ENCODE measurements at regions not wholly inside any gene's neighbourhood (a gene's known extent, or its start where the extent isn't known, plus 50 kb on each side); places are given as distances from the start of the nearest gene placed in this dataset.
A peak's percentile ranks its signal among the peaks of the same experiment; 100 is the strongest.
"Not testable (repeated sequence)": the region's sequence is repeated elsewhere in the genome, so short reads cannot be mapped to it uniquely, and the experiment has no call there.

DNA sequence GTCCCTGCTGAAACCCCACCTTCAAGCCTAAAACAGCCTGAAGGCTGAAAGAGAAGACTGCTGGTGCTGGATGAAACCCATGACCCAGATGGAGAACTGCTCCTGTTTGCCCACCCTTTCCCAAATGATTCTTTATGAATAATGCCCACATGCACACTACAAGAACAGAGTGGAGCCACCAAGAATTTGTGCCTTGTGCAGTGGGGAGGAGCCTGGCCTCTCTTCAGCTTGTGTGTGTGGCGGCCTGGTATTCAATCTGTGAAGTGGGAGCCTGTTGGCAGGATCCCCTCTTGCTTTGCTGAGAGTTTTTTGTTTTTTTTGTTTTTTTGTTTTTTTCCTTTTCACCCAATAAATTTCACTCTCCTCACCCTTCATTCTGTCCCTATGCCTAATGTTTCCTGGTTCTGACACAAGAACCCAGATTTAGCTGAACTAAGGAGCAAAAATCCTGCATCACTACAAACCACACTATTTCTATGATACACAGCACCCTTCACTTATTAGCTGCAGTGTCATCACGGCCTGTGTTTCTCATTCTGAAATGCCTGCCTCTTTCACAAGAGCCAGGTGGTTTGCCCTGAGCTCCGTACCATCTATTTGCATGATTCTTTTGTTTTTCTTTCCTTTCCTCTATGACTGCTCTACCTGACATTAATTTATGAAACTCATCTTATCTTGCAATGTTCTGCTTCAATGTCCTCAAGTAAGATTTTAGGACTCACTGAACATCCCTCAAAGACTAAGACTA is 585.5 kb upstream of the ATXN7L3B start:
- no peak for DNase-seq (ENCODE audit: low read depth)

DNA sequence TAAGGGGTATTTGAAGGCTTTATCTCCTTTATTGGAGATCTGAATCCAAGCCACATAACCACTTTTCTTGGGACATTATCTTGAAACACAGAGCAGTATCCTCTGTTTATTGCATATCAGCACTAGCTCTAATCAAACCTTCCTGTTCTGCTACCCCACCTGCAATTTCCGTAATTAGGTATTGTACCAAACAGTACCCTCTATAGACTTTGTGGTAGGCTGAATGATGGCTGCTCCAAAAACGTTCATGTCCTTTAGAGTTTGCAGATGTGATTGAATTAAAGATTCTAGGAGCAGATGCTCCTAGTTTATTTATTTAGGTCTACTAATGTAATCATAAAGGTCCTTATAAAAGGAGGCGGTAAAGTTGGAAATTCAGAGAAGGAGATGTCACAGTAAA is 573.0 kb upstream of the ATXN7L3B start:
- DNase-seq (ENCODE audit: low read depth): no peak

DNA sequence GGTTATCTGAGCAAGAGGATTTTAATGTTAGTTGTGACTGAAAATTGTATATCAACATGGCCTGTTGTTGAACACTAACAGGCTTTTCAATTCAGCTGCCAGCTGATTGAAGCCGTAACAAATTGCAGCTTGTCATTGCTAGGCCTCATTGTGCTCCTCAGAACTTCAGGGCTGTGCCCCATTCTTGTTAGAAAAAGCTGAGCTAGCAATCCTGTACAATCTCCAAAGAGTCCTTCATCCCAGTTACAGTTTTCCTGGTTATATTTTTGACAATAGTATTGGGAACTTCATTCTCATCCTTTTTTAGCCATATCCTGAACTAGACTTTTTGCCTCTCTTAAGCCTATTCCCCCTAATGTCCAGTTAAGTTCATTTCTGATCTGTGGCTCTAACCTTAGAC is 564.1 kb upstream of the ATXN7L3B start:
- no peak for DNase-seq (ENCODE audit: low read depth)

DNA sequence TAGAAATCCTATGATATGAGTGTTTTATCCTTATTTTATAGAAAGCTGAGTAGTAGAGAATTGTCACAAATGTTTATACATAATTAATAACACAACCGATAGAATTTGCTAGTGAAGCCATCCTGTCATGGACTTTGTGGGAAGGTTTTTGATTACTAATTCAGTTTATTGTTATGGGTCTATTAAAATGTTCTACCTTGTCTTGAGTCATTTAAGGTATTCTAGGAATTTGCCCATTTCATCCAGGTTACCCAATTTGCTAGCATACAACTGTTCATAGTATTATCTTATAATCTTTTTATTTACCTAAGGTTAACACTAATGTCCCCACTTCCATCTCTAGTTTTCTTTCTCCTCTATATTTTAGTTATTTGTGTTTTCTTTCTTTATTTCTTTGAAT is 553.1 kb upstream of the ATXN7L3B start:
- no peak for DNase-seq (ENCODE audit: low read depth)

DNA sequence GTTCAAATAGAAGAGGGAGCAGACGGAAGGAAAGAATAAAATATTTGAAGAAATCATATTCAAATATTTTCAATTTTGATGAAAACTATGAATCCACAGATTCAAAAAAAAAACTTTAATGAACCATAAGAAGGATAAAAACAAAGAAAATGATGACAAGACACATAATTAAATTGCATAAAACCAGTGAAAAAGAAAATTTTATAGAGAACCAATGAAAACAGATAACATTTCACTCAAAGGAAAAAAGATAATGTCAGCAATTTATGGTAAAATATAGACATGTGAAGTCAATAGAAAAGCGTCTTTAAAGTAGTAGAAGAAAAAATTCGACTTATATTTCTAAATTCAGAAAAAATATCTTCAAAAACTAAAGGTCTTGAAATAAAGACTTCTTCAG is 546.5 kb upstream of the ATXN7L3B start:
- DNase-seq (ENCODE audit: low read depth): no peak

DNA sequence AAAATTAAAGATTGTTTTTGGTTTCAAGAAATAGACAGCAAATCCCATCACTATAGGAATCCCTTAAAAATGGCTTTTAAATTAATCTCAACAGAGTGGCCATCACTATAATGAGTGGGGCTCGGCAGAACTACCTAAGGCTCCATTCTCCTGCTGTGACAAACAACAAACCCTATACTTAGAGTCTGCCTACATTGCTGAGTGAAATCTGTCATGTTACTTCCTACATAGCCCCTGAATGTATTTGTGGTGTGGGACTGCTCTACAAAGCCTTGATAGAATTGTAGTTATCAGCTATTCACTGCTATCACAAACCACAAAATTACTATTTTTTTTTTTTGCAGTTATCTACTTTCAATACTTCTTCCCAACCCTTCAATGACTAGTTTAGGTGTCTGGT is 538.7 kb upstream of the ATXN7L3B start:
- DNase-seq (ENCODE audit: low read depth): no peak

DNA sequence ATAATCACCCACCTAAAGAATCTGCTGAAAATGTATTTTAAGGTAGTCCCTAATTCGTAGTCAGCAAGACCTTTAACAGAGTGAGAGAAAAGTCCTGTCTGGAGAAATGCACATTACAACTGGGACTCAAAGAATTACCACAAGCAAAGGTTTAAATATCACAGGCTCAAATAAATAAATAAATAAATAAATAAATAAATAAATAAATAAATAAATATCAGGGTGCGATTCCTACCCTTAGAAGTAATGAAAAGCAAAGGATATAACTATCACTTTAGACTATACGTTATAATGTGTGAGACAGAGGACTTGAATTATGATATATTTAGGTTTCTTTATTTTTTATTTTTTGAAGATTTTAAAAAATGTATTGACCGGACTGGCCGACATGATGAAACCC is 522.5 kb upstream of the ATXN7L3B start:
- DNase-seq (ENCODE audit: low read depth): no peak

DNA sequence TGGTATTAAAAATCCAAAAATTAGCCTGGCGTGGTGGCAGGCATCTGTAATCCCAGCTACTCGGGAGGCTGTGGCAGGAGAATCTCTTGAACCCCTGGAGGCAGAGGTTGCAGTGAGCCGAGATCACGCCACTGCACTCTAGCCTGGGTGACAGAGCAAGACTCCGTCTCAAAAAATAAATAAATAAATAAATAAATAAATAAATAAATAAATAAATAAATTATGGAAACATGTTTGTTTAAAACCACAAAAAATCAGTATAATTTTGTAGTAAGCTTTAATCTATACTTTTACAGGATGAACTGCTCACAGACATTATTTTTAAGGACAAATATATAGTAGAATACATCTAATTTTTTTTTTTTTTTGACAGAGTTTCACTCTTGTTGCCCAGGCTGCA is 521.3 kb upstream of the ATXN7L3B start:
- DNase-seq (ENCODE audit: low read depth): not testable (repeated sequence)

DNA sequence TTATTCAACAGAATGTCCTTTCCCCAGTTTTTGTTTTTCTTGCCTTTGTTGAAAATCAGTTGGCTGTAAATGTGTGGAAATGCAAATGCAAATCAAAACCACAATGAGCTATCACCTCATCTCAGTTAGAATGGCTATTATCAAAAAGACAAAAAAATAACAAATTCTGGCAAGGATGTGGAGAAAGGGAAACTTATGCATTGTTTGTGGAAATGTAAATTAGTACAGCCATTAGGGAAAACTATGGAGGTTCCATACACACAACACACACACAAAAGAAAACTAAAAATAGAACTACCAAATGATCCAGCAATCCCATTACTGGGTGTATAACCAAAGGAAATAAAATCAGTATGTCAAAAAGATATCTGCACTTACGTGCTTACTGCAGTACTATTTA is 518.8 kb upstream of the ATXN7L3B start:
- DNase-seq (ENCODE audit: low read depth): no peak

DNA sequence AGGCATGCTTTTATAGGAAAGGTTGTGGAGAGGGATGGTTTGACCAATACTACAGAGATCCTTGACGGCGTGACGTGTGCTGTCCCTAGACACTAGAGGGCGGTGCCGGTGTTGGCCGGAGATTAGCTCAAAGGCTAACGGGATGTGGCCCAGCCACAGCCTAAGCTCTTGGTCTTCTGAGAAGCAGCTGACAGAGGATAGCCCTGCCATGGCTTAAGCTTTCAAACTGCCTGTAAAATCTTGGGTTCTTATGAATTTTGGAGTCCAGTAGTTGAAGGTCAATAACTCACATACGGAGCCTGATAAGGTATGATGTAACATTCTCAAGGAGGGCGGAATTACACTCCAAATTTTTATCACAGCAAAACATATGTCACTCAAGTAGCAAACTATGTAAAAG is 515.7 kb upstream of the ATXN7L3B start:
- peak; percentile 3 for DNase-seq (ENCODE audit: low read depth)

DNA sequence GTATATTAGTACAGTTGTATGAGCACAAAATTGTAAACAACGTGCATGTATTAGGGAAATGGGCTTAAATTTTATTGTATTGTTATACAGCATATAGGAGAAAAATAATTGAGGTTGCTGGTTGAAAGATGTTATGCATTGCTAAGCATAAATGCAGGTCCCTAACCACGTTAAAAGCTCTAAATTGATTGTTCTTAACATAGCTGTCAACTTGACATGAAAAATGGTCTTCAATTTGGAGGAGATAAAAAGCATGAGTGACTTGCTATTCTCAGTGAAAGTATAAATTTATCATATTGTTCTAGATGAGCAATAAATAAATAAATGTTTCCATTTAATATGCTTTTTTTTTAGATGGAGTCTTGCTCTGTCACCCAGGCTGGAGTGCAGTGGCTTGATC is 506.6 kb upstream of the ATXN7L3B start:
- no peak for DNase-seq (ENCODE audit: low read depth)

DNA sequence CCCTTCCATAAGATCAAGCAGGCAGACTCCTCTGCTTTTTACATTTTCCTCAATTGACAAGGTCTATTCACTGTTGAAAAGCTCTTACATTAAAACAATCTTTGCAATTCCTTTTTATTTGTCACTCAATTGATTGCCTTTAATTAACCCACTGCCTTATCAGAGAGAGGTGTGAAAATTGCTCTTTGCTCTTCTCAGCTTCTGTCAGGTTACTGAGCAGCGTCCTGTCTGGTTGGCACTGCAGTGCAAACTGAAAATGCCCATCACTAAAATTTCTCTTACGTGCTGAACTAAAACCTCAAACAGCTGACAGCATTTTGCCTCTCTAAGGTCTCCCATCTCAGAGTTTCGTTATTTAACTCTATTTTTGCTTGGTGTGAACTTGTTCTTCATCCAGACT is 504.1 kb upstream of the ATXN7L3B start:
- DNase-seq (ENCODE audit: low read depth): no peak

DNA sequence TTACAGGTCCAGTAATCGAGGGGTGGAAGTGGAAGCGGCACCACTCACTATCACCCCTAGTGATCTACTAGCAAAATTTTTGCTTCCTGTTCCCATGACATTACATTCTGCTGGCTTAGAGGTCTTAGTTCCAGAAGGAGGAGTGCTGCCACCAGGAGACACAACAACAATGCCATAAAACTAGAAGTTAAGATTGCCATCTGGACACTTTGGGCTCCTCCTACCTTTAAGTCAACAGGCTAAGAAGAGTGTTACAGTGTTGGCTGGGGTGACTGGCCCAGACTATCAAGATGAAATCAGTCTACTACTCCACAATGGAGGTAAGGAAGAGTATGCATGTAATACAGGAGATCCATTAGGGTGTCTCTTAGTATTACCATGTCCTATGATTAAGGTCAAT is 498.5 kb upstream of the ATXN7L3B start:
- DNase-seq (ENCODE audit: low read depth): not testable (repeated sequence)

DNA sequence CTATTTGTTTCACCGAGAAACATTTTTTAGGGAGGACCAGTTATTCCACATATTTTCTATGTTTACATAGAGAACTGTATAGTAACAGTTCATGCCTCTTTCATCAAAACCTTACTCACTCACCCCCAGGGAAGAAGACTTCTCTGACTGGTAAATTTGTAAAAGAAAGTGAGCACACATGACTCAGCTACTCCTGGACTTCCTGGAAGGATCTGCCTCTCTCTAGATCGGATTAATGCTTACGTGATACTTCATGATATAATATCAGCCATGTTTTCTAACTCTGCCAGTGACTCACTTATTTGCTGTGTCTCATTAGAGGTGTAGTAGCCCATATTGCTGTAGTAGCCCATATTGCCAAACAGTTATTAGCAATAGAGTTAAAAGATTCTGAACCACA is 494.3 kb upstream of the ATXN7L3B start:
- DNase-seq (ENCODE audit: low read depth): no peak

DNA sequence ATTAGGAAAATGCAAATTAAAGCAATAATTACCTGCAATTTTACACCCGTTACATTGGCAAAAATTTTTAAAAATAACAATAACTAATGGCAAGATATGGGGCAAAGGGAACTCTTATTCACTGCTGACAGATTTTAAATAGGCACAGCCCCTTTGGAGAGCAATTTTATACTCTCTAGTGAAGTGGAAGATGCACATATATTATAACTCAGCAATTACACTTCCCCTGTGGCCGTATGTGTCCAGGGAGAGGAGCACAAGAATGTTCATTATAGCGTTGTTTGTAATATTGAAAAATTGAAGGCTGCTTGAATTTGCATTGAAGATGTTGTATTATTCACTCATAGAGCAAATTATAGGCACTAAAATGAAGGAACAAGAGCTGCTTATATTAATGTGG is 488.3 kb upstream of the ATXN7L3B start:
- DNase-seq (ENCODE audit: low read depth): no peak

DNA sequence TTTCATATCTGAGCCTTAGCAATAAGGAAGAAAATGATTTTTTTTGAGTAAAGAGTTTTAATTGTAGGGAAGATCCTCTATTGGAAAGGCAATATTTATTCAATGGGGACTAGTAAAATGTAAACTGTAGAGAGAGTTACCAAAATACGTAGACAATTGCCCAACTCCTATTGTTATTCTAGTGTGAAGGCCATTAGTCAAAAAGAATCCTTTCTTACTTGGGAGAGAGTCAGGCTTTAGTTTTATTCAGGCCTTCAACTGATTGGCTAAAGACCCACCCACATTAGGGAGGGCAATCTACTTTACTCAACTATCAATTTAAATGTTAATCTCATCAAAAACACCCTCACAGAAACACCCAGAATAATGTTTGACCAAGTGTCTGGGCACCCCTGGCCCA is 485.8 kb upstream of the ATXN7L3B start:
- no peak for DNase-seq (ENCODE audit: low read depth)

DNA sequence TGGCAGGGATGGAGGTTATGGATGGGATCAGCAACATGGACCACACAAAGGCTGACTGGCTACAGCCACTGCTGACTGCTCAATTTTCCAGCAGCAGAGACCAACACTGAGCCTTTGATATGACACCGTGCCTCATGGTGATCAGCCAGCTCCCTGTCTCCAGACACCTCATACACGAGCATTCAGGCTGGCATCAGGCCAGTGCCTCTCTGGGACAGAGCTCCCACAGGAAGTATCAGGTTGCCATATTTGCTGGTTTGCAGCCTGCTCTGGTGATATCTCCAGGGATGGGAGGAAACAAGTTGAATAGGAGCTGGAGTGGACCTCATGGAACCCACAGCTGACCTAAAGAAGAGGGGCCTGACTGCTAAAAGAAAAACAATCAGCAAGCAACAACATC is 471.2 kb upstream of the ATXN7L3B start:
- no peak for DNase-seq (ENCODE audit: low read depth)

DNA sequence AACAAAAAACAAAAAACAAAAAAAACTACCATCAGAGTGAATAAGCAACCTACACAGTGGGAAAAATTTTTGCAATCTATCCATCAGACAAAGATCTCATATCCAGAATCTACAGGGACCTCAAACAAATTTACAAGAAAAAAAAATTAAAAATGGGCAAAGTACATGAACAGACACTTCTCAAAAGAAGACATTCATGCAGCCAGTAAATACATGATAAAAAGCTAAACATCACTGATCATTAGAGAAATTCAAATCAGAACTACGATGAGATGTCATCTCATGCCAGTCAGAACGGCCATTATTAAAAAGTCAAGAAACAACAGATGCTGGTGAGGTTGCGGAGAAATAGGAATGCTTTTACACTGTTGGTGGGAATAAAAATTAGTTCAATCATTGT is 466.5 kb upstream of the ATXN7L3B start:
- no peak for DNase-seq (ENCODE audit: low read depth)

DNA sequence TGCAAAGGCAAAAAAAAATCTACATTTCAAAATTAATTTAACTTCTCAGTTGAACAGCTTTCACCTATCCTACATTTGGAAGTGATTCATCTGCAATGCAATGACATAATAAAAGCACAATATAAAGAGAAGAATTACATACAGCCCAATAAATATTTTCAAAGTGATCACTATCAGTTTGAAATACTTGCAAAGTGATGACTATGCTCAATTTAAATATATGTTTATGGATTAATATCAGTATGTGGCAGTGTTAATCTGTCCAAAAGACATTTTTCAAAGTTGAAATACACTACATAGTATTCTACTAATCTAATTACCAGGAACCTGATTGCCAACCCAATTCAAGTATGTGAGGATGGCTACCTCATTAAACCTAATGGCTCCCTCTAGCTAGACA is 460.7 kb upstream of the ATXN7L3B start:
- no peak for DNase-seq (ENCODE audit: low read depth)

DNA sequence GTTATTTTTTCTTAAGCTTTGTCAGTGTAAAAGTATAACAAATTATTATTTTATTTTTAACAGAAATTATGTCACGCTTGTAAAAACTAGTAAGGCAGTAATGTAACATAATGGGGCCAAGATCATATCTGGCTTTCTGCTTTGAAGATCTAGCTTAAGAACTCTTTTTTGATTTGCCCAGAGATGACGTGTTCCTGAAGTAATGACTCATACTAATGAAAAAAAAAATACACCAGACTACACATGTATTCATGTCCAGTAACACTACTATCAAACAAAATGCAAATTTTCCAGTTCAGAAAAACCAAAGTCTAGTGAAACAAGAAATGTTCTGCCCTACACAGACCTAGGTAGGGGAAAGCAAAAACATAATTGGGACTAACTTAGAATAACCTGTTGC is 432.2 kb upstream of the ATXN7L3B start:
- no peak for DNase-seq (ENCODE audit: low read depth)

DNA sequence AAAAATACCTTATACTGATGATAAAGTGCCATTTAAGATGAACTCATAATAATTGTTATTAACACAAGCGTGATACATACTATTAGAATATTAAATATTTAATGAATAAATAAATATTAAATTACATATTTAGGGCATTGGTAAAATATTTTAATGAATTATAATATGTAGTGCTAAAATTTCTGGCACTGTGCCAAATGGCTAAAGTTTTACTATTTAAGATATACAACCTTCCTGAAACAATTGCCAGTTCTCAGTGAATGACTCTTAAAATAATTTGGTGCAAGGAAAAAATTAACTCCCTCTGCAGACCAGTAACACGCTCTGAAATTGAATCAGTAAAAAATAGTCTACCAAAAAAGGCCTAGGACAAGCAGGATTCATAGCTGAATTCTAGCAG is 428.9 kb upstream of the ATXN7L3B start:
- DNase-seq (ENCODE audit: low read depth): no peak

DNA sequence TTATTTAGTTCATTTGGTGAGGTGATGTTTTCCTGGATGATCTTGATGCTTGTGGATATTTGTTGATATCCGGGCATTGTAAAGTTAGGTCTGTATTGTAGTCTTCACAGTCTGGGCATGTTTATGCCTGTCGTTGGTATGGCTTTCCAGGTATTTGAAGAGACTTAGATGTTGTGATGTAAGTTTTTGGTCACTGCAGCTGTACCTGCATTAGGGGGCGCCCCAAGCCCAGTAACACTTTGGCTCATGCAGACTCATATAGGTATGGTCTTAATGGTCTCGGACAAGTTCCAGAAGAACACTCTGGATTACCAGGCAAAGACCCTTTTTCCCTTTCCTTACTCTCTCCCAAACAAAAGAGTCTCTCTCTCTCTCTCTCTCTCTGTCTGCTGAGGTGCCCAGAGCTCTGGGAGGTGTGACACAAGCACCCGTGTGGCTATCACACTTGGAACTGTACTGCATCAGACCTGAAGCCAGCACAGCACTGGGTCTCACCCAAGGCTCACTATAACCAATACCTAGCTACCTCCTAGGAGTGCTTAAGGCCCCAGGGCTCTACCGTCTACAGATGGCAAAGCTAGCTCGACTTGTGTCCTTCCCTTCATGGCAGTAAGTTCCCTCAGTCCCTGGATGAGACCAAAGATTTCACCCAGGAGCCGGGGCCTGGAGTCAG is 425.8 kb upstream of the ATXN7L3B start:
- no peak for DNase-seq (ENCODE audit: low read depth)

DNA sequence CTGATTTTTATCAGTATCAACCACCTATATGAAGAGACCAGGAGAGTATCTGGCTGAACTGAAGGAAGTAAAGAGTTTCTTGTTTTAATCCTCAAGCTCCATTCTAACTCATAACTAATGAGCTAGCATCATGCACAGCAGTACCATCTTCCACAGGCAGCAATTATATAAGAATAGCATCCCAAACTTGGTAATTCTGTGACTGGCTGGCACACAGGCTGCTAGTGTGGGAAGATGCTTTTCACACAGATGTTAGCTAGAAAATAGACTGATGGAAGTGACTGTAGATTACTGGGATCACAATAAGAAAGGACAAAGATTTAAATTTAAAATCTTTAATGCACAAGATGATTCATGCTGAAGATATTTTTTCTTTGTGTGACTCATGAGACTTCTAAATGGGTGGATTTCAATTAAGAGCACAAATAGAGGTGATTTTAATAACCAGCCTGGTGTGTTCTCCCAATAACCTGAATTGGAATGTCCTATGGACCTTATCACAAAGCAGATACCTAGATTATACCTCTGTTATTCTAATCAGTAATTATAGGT is 417.7 kb upstream of the ATXN7L3B start:
- no peak for DNase-seq (ENCODE audit: low read depth)

DNA sequence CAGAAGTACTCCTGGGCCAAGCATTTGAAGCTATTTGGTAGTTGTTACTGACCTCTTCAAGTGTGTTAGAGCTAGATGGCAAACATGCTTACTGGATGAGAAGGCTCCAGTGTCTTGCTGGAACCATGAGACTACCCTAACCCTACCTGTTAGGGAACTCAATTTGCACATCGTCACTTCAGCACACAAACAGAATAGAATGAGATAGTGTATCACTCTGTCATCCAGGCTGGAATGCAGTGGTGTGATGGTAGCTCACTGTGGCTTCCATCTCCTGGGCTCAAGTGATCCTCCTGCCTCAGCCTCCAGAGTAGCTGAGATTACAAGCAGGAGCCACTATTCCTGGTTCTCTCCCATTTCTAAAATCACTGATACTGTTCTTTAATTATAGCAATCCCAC is 417.0 kb upstream of the ATXN7L3B start:
- DNase-seq (ENCODE audit: low read depth): no peak

Measured in GM04503 (cell line).